ENCODE measurements at regions not wholly inside any gene's neighbourhood (a gene's known extent, or its start where the extent isn't known, plus 50 kb on each side); places are given as distances from the start of the nearest gene placed in this dataset.

DNA sequence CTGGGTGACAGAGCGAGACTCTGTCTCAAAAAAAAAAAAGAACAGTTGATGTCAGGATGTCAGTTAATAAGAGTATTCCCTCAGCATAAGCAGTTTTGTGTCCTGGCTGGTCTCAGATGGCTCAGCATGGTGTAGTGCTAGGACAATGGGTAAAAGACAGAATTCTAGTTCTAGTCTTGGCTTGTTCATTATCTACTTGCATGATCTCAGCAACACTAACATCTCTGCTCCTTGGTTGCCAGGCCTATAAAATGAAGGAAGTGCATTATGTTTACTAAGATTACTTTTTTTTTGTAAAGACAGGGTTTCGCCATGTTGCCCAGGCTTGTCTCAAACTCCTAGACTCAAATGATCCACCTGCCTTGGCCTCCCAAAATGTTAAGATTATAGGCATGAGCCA is 84.3 kb upstream of the SP8 start:
- H3K4me3 ChIP-seq (ENCODE audit: low read depth, low read length): no peak overlapping the region
- TF ChIP-seq ZNF76 (tag by site-specific recombination; IDR thresholded peaks at IDR 0.05; ENCODE audit: borderline replicate concordance, low read depth): no peak
- TF ChIP-seq ZNF624 (tag by site-specific recombination; IDR thresholded peaks at IDR 0.05): no peak
- TF ChIP-seq ZNF248 (tag by site-specific recombination; IDR thresholded peaks at IDR 0.05): no peak
- no peak for TF ChIP-seq KLF10 (tag by site-specific recombination; IDR thresholded peaks at IDR 0.05)
- no peak for TF ChIP-seq ZNF596 (tag by site-specific recombination; IDR thresholded peaks at IDR 0.05)
- TF ChIP-seq KLF1 (tag by site-specific recombination; IDR thresholded peaks at IDR 0.05): no peak
- no peak for TF ChIP-seq ZNF830 (tag by site-specific recombination; IDR thresholded peaks at IDR 0.05; ENCODE audit: low read depth)
- no peak for TF ChIP-seq BCL11B (tag by site-specific recombination; IDR thresholded peaks at IDR 0.05; ENCODE audit: low read depth)
- TF ChIP-seq FEZF1 (tag by site-specific recombination; IDR thresholded peaks at IDR 0.05): no peak
- no peak for TF ChIP-seq SCRT2 (tag by site-specific recombination; IDR thresholded peaks at IDR 0.05)
- no peak for TF ChIP-seq SCRT1 (tag by site-specific recombination; IDR thresholded peaks at IDR 0.05; ENCODE audit: borderline replicate concordance)
- no peak for TF ChIP-seq KLF8 (tag by site-specific recombination; IDR thresholded peaks at IDR 0.05)
- no peak for TF ChIP-seq ZNF610 (tag by site-specific recombination; IDR thresholded peaks at IDR 0.05; ENCODE audit: borderline replicate concordance)
- TF ChIP-seq, protein P1, sequence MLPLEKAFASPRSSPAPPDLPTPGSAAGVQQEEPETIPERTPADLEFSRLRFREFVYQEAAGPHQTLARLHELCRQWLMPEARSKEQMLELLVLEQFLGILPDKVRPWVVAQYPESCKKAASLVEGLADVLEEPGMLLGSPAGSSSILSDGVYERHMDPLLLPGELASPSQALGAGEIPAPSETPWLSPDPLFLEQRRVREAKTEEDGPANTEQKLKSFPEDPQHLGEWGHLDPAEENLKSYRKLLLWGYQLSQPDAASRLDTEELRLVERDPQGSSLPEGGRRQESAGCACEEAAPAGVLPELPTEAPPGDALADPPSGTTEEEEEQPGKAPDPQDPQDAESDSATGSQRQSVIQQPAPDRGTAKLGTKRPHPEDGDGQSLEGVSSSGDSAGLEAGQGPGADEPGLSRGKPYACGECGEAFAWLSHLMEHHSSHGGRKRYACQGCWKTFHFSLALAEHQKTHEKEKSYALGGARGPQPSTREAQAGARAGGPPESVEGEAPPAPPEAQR (tag by site-specific recombination; IDR thresholded peaks at IDR 0.05): no peak
- TF ChIP-seq ZFHX2 (tag by site-specific recombination; conservative IDR thresholded peaks at IDR 0.05): no peak
- no peaks in the 10 kb centered on the region for H3K4me1 ChIP-seq (ENCODE audit: control insufficient read depth, insufficient read depth, low read length)
- no peaks in the 10 kb centered on the region for H3K9me3 ChIP-seq (ENCODE audit: control insufficient read depth, insufficient read depth, low read depth, low read length)
- no peaks in the 10 kb centered on the region for H3K36me3 ChIP-seq (ENCODE audit: control insufficient read depth in 2 of 2, insufficient read depth in 1 of 2, low read length in 2 of 2)
- H3K27ac ChIP-seq (ENCODE audit: extremely low read depth, low read depth, low read length): no peak overlapping the region
- ChIA-PET CTCF (no interaction called here), POLR2A (no interaction called here)

DNA sequence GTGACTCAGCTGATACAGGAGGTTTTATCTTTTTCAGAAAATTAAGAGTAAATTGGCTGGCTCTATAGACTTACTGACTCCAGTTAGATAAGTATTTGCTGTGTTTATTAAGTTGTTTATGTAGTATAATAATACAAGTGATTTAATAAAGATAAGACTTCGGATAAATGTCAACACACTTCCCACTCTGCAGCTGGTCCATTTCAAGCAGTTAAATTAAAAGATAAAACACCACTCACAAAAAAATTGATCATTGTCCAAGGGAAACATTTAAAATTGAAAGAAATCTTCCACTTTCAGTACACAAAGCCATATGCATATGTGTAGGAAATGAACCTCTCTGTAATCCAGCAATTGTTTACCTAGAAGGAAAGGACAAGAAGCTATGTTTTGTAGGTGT is 106.1 kb upstream of the SP8 start:
- 0 out of 2 replicates have a peak, but pooled peaks cover 3% of the 10 kb centered on the region for H3K4me1 ChIP-seq (ENCODE audit: control insufficient read depth, insufficient read depth, low read length)
- ChIA-PET POLR2A (no interaction called here), CTCF (interaction anchor here (0.6 kb wide), 1 partner anchor 13 kb away, joined by 7 read pairs; no protein-coding TSS in a partner anchor)
- H3K36me3 ChIP-seq (ENCODE audit: control insufficient read depth in 2 of 2, insufficient read depth in 1 of 2, low read length in 2 of 2): no peaks in the 10 kb centered on the region
- no peak overlapping the region for H3K27ac ChIP-seq (ENCODE audit: extremely low read depth, low read depth, low read length)
- H3K9me3 ChIP-seq (ENCODE audit: control insufficient read depth, insufficient read depth, low read depth, low read length): no peaks in the 10 kb centered on the region; the same call in 1 of the 2 replicates
- no peak overlapping the region for H3K4me3 ChIP-seq (ENCODE audit: low read depth, low read length)
- TF ChIP-seq, protein P2, sequence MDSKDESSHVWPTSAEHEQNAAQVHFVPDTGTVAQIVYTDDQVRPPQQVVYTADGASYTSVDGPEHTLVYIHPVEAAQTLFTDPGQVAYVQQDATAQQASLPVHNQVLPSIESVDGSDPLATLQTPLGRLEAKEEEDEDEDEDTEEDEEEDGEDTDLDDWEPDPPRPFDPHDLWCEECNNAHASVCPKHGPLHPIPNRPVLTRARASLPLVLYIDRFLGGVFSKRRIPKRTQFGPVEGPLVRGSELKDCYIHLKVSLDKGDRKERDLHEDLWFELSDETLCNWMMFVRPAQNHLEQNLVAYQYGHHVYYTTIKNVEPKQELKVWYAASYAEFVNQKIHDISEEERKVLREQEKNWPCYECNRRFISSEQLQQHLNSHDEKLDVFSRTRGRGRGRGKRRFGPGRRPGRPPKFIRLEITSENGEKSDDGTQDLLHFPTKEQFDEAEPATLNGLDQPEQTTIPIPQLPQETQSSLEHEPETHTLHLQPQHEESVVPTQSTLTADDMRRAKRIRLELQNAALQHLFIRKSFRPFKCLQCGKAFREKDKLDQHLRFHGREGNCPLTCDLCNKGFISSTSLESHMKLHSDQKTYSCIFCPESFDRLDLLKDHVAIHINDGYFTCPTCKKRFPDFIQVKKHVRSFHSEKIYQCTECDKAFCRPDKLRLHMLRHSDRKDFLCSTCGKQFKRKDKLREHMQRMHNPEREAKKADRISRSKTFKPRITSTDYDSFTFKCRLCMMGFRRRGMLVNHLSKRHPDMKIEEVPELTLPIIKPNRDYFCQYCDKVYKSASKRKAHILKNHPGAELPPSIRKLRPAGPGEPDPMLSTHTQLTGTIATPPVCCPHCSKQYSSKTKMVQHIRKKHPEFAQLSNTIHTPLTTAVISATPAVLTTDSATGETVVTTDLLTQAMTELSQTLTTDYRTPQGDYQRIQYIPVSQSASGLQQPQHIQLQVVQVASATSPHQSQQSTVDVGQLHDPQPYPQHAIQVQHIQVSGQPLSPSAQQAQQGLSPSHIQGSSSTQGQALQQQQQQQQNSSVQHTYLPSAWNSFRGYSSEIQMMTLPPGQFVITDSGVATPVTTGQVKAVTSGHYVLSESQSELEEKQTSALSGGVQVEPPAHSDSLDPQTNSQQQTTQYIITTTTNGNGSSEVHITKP (tag by site-specific recombination; IDR thresholded peaks at IDR 0.05): no peak
- TF ChIP-seq HOXC10 (CRISPR knock-in tag; IDR thresholded peaks at IDR 0.05) (no peak), SCRT1 (tag by site-specific recombination; IDR thresholded peaks at IDR 0.05; ENCODE audit: borderline replicate concordance) (no peak), ZFP3 (tag by site-specific recombination; IDR thresholded peaks at IDR 0.05; ENCODE audit: low read depth) (no peak), KLF7 (tag by site-specific recombination; IDR thresholded peaks at IDR 0.05; ENCODE audit: borderline replicate concordance) (no peak), ZNF660 (tag by site-specific recombination; IDR thresholded peaks at IDR 0.05) (no peak), GFI1B (tag by site-specific recombination; IDR thresholded peaks at IDR 0.05) (no peak), ZNF16 (tag by site-specific recombination; IDR thresholded peaks at IDR 0.05; ENCODE audit: low read depth) (no peak), ZNF670 (tag by site-specific recombination; IDR thresholded peaks at IDR 0.05; ENCODE audit: low read depth) (no peak), KLF8 (tag by site-specific recombination; IDR thresholded peaks at IDR 0.05) (no peak), ZNF596 (tag by site-specific recombination; IDR thresholded peaks at IDR 0.05) (no peak), YY1 (tag by site-specific recombination; IDR thresholded peaks at IDR 0.05) (no peak), MEIS1 (CRISPR knock-in tag; IDR thresholded peaks at IDR 0.05; ENCODE audit: borderline replicate concordance) (no peak), ZNF792 (tag by site-specific recombination; IDR thresholded peaks at IDR 0.05) (no peak), ZNF24 (tag by site-specific recombination; IDR thresholded peaks at IDR 0.05) (no peak)
- TF ChIP-seq, protein P3, sequence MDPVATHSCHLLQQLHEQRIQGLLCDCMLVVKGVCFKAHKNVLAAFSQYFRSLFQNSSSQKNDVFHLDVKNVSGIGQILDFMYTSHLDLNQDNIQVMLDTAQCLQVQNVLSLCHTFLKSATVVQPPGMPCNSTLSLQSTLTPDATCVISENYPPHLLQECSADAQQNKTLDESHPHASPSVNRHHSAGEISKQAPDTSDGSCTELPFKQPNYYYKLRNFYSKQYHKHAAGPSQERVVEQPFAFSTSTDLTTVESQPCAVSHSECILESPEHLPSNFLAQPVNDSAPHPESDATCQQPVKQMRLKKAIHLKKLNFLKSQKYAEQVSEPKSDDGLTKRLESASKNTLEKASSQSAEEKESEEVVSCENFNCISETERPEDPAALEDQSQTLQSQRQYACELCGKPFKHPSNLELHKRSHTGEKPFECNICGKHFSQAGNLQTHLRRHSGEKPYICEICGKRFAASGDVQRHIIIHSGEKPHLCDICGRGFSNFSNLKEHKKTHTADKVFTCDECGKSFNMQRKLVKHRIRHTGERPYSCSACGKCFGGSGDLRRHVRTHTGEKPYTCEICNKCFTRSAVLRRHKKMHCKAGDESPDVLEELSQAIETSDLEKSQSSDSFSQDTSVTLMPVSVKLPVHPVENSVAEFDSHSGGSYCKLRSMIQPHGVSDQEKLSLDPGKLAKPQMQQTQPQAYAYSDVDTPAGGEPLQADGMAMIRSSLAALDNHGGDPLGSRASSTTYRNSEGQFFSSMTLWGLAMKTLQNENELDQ (tag by site-specific recombination; IDR thresholded peaks at IDR 0.05; ENCODE audit: low read depth): no peak
- TF ChIP-seq, protein P4, sequence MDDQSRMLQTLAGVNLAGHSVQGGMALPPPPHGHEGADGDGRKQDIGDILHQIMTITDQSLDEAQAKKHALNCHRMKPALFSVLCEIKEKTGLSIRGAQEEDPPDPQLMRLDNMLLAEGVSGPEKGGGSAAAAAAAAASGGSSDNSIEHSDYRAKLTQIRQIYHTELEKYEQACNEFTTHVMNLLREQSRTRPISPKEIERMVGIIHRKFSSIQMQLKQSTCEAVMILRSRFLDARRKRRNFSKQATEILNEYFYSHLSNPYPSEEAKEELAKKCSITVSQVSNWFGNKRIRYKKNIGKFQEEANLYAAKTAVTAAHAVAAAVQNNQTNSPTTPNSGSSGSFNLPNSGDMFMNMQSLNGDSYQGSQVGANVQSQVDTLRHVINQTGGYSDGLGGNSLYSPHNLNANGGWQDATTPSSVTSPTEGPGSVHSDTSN (CRISPR knock-in tag; IDR thresholded peaks at IDR 0.05): no peak

Data from HEK293 (cell line).